ENCODE measurements at regions not wholly inside any gene's neighbourhood (a gene's known extent, or its start where the extent isn't known, plus 50 kb on each side); places are given as distances from the start of the nearest gene placed in this dataset.
"Not testable (repeated sequence)": the region's sequence is repeated elsewhere in the genome, so short reads cannot be mapped to it uniquely, and the experiment has no call there.

DNA sequence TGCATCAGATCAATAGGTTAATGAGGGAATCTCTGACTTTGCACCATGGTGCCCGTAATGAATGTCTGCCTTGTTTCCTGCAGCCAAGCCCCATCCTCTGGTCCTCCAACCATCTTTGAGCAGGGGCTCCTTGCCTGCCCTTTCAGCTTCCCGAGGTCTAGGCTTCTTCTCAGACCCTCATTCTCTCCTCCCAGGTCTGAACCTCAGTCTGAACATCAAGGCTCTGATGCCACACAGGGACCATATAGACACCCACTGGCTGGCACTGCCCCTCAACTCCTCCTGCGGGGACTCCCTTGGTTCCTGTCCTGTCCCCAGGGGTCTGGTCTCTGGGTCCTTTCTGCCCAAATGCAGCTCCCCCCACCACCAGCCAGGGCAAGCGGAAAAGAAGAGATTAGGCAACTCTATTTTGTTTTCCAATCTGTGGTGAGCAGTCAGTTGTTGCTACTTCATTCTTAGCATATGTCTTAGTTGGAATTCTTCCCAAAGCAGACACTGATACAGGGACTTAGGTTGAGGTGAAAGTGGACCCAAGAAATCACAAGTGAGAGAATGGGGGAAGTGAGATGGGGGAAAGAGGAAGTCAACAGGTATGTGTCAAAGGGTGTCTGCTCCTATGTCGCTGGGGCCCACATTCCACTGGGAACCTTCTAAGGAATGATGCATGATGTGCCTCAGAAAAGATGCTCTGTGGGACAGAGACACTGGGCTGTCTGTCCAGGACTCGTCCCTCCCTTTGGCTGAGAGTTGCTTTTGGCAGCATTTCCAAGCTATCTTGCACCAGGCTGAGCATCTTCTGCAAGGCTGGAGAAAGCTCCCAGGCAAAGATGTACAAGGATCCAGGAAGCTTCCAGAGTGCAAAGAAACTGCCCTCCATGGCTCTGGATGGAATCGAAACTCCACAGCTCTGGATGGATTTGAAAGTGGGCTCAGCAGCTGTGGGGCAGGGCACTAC is 1096.5 kb upstream of the TMEM132C start:
- TF ChIP-seq, protein P1, sequence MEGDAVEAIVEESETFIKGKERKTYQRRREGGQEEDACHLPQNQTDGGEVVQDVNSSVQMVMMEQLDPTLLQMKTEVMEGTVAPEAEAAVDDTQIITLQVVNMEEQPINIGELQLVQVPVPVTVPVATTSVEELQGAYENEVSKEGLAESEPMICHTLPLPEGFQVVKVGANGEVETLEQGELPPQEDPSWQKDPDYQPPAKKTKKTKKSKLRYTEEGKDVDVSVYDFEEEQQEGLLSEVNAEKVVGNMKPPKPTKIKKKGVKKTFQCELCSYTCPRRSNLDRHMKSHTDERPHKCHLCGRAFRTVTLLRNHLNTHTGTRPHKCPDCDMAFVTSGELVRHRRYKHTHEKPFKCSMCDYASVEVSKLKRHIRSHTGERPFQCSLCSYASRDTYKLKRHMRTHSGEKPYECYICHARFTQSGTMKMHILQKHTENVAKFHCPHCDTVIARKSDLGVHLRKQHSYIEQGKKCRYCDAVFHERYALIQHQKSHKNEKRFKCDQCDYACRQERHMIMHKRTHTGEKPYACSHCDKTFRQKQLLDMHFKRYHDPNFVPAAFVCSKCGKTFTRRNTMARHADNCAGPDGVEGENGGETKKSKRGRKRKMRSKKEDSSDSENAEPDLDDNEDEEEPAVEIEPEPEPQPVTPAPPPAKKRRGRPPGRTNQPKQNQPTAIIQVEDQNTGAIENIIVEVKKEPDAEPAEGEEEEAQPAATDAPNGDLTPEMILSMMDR (IDR thresholded peaks at IDR 0.05) = no peak
- TF ChIP-seq ZFX (IDR thresholded peaks at IDR 0.05; ENCODE audit: borderline replicate concordance) = no peak
- no peak overlapping the region for H3K27ac ChIP-seq

DNA sequence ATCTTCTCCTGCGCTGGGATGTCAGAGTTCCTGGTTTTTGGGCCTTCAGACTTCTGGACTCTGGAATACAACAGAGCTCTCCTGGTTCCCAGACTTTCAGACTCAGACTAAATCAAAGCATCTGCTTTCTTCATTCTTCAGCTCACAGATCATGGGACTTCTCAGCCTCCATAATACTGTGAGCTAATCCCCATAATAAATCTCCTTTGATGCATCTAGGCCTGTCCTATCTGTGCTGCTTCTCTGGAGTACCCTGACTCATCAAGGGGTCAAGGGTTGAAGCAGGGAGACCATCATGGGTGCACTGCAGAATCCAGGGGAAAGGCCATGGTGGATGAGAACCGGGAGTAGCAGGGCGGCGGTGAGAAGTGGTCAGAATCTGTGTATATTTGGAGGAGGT is 1094.1 kb upstream of the TMEM132C start:
- H3K27ac ChIP-seq = no peak overlapping the region
- TF ChIP-seq ZFX (IDR thresholded peaks at IDR 0.05; ENCODE audit: borderline replicate concordance) = no peak
- TF ChIP-seq, protein P1 (IDR thresholded peaks at IDR 0.05) = no peak

DNA sequence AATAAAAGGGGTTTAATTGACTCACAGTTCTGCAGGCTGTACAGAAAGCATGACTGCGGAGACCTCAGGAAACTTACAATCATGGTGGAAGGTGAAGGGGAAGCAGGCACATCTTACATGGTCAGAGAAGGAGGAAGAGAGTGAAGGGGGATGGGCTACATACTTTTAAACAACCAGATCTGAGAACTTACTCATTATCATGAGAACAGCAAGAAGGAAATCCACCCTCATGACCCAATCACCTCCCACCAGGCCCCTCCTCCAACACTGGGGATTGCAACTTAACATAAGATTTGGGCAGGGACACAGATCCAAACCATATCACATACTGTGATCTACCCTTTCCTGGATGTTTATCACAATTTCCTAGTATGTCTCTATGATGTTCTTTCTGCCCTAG is 1093.0 kb upstream of the TMEM132C start:
- H3K27ac ChIP-seq = not testable (repeated sequence)

DNA sequence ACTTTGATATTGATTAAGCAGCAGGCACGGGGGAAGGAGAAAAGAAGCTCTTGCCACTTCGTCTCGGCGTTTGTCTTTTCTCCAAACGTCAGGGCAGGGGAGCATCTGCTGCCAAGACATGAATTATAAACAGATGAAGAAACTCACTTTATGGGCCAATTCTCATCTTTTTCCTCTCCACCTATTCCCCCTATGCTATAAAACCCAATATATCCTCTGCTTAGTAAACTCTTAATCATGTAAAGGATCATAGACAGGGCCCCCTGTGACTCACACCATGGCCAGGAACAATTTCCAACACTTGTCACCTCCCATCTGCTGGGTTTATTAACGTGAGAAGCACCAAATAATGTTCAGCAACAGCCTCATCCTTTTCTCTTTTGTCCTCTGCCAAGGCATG is 1092.1 kb upstream of the TMEM132C start:
- no peak for TF ChIP-seq ZFX (IDR thresholded peaks at IDR 0.05; ENCODE audit: borderline replicate concordance)
- TF ChIP-seq, protein P1 (IDR thresholded peaks at IDR 0.05) = no peak
- H3K27ac ChIP-seq = no peak overlapping the region

DNA sequence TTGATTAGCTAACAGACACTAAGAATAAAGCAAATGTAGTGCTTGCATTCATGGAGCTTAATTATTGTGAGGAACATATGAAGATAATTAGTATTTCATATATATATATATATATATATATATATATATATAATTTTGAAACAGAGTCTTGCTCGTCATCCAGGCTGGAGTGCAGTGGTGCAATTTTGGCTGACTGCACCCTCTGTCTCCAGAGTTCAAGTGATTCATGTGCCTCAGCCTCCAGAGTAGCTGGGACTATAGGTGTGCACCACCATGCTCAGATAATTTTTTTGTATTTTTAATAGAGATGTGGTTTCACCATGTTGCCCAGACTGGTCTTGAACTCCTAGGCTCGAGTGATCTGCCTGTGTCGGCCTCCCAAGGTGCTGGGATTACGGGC is 1091.6 kb upstream of the TMEM132C start:
- no peak overlapping the region for H3K27ac ChIP-seq
- no peak for TF ChIP-seq ZFX (IDR thresholded peaks at IDR 0.05; ENCODE audit: borderline replicate concordance)
- TF ChIP-seq, protein P1 (IDR thresholded peaks at IDR 0.05) = no peak

DNA sequence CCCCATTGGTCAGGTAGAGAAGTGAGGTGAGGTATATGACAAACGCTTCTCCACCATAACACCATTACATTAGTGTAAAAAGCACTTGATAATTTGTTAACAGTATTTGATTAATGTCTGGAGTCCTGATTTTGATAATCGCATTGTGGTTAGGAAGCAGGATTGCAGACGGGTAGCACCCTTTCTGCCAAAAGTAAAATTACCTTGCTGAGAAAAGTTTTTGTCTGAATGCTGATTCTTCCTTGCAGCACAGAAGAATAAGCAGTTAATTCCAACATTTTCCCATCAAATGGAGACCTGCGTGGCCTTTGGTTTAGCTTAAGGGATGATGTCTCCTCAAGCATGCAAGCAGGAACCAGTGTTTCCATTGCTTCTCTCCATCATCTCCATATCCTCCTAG is 1090.2 kb upstream of the TMEM132C start:
- no peak overlapping the region for H3K27ac ChIP-seq
- TF ChIP-seq, protein P1 (IDR thresholded peaks at IDR 0.05) = no peak
- TF ChIP-seq ZFX (IDR thresholded peaks at IDR 0.05; ENCODE audit: borderline replicate concordance) = no peak

DNA sequence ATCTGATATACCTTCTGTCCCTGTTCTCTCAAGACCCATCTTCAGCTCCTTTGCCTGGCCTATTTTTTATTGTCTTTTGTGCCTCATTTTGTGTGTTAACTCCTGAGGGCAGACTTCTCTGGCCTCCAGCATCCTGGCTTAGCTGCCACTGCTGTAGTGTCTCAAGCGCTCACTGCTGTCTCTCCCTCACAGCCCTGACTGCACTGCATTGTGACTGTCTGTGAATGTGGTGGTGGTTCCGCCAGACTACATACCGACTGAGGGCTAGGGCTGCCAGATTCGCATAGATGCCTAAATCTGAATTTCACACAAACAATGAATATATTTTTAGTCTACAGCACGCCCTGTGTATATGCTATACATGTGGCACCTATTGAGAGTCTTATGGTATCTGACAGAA is 1088.9 kb upstream of the TMEM132C start:
- no peak for TF ChIP-seq ZFX (IDR thresholded peaks at IDR 0.05; ENCODE audit: borderline replicate concordance)
- TF ChIP-seq, protein P1 (IDR thresholded peaks at IDR 0.05) = no peak
- H3K27ac ChIP-seq = no peak overlapping the region
